Kidney (tissue), 13 donors: ENCODE measurements at regions not wholly inside any gene's neighbourhood (a gene's known extent, or its start where the extent isn't known, plus 50 kb on each side); places are given as distances from the start of the nearest gene placed in this dataset.
"Not testable (repeated sequence)": the region's sequence is repeated elsewhere in the genome, so short reads cannot be mapped to it uniquely, and the experiment has no call there.

Experiments used
- DNase-seq, 5 donors: peaks; one replicate each; pipeline ENCODE4 v3.0.0-alpha.2; 2013 to 2020
- FAIRE-seq: peaks from 2 replicates; lab custom pipeline; 2012; peaks lifted over from hg19 to GRCh38; lab: Jason Lieb, UNC
- H3K27ac ChIP-seq, 2 donors: one replicate each; pipeline ENCODE4 v1.7.0; 2013; ENCODE audit warnings: low read depth in 2 of 2, low read length in 2 of 2, inconsistent platforms in 1 of 2
- H3K27me3 ChIP-seq: one replicate; pipeline ENCODE4 v1.7.1; 2013; ENCODE audit warnings: low read length, inconsistent platforms; ENCODE audit not compliant: control insufficient read depth, insufficient read depth
- H3K36me3 ChIP-seq, 3 donors: one replicate each; pipeline versions ENCODE4 v1.7.0 to v1.7.1; 2013; ENCODE audit warnings: low read length in 3 of 3, control low read depth in 1 of 3, inconsistent platforms in 1 of 3; ENCODE audit not compliant: insufficient read depth in 3 of 3, control insufficient read depth in 2 of 3
- H3K4me1 ChIP-seq, 3 donors: one replicate each; pipeline versions ENCODE4 v1.7.0 to v1.7.1; 2013; ENCODE audit warnings: low read length in 3 of 3, inconsistent platforms in 1 of 3, low read depth in 1 of 3; ENCODE audit not compliant: control insufficient read depth in 2 of 3, insufficient read depth in 2 of 3
- H3K4me3 ChIP-seq, 3 donors: one replicate each; pipeline versions ENCODE4 v1.7.0 to v1.8.1; 2013; ENCODE audit warnings: low read length in 3 of 3, control low read depth in 1 of 3, inconsistent platforms in 1 of 3
- H3K9ac ChIP-seq, 3 donors: one replicate each; pipeline versions ENCODE4 v1.7.0 to v1.7.1; 2013; ENCODE audit warnings: low read length in 3 of 3, control low read depth in 1 of 3, inconsistent platforms in 1 of 3
- H3K9me3 ChIP-seq, 3 donors: one replicate each; pipeline versions ENCODE4 v1.7.0 to v1.7.1; 2013; ENCODE audit warnings: low read length in 3 of 3, control low read depth in 1 of 3, inconsistent platforms in 1 of 3; ENCODE audit not compliant: control insufficient read depth in 2 of 3, insufficient read depth in 1 of 3
- intact Hi-C: fragments of 100-400 bp; cut with DNase I; formaldehyde crosslinking; loops from one replicate; pipeline ENCODE4 v1.11.1; 2022
- TF ChIP-seq, protein P1 (sequence below): IDR thresholded peaks from 3 replicates; pipeline ENCODE4 v1.5.1; 2012; ENCODE audit warnings: mild to moderate bottlenecking, moderate library complexity, borderline replicate concordance; ENCODE audit not compliant: insufficient read depth; ENCODE audit errors: extremely low read depth
- donor health status: control.
- donor health status: control.
- donor health status: control.
- donor health status: control.
- donor health status: control.
- donor health status: DM: yes; HTN: yes; CAD: no.
- donor health status: Normal renal cell carcinoma (clear cell type).

DNA sequence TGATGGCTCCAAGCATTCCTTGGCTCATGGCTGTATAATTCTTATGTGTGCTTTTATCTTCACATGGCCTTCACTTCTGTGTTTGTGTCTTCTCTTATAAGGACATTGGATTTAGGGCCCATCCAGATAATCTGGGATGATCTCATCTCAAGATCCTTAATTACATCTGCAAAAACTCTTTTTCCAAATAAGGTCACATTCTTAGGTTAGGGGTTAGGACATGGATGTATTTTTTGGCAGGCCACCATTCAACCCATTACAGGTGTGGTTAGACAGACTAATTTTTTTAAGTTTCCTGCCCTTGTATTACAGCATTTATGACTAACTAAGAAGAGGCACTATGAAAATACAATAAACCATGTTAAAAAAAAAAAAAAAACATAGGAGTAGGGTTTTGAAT lies 254.0 kb downstream of the TPBG start:
- TF ChIP-seq, protein P1, sequence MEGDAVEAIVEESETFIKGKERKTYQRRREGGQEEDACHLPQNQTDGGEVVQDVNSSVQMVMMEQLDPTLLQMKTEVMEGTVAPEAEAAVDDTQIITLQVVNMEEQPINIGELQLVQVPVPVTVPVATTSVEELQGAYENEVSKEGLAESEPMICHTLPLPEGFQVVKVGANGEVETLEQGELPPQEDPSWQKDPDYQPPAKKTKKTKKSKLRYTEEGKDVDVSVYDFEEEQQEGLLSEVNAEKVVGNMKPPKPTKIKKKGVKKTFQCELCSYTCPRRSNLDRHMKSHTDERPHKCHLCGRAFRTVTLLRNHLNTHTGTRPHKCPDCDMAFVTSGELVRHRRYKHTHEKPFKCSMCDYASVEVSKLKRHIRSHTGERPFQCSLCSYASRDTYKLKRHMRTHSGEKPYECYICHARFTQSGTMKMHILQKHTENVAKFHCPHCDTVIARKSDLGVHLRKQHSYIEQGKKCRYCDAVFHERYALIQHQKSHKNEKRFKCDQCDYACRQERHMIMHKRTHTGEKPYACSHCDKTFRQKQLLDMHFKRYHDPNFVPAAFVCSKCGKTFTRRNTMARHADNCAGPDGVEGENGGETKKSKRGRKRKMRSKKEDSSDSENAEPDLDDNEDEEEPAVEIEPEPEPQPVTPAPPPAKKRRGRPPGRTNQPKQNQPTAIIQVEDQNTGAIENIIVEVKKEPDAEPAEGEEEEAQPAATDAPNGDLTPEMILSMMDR, result no peak
- H3K9me3 ChIP-seq, result peaks cover 0 to 1% (median 0%) of the 10 kb centered on the region in 3 donors
- no peaks in the 10 kb centered on the region for H3K27me3 ChIP-seq
- no peaks in the 10 kb centered on the region for H3K36me3 ChIP-seq
- H3K4me1 ChIP-seq, result no peaks in the 10 kb centered on the region
- no peak overlapping the region for H3K9ac ChIP-seq
- DNase-seq (no peak), FAIRE-seq (no peak)
- H3K4me3 ChIP-seq, result no peak overlapping the region
- no peak overlapping the region for H3K27ac ChIP-seq
- intact Hi-C loops, result no loop called here

DNA sequence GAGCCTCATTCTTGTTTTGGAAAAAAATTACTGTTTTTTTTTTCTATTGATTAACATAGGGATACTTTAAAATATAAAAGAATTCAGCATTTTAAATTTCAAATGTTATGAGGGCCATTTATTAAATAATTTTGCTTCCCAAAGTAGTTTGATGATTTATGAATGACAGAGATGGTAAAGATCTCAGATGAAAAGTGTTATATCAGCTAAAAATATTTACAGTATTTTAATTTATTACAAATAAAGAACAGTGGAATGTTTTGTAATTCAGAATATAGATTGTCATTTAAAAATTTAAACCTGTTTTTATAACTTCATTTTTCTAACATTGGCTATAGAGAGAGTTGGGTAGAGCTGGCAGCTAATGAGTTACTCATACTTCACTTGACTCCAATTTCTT lies 256.0 kb downstream of the TPBG start:
- FAIRE-seq (no peak), DNase-seq (no peak)
- Histone ChIP-seq H3K4me3 (no peak overlapping the region), H3K36me3 (no peaks in the 10 kb centered on the region), H3K9me3 (peaks cover 0 to 3% (median 0%) of the 10 kb centered on the region in 3 donors), H3K4me1 (no peaks in the 10 kb centered on the region), H3K27me3 (no peaks in the 10 kb centered on the region), H3K9ac (no peak overlapping the region), H3K27ac (no peak overlapping the region)
- TF ChIP-seq, protein P1, result no peak
- intact Hi-C loops, result no loop called here

GRCh38 chr6:82622461-82622860 lies 258.8 kb downstream of the TPBG start:
- intact Hi-C loops, result no loop called here
- DNase-seq, result no peak
- Histone ChIP-seq H3K4me3 (no peak overlapping the region), H3K27ac (no peak overlapping the region), H3K27me3 (no peaks in the 10 kb centered on the region), H3K4me1 (no peaks in the 10 kb centered on the region), H3K36me3 (no peaks in the 10 kb centered on the region), H3K9ac (no peak overlapping the region), H3K9me3 (peaks cover 0 to 3% (median 0%) of the 10 kb centered on the region in 3 donors)
- no peak for FAIRE-seq
- TF ChIP-seq, protein P1, result no peak

GRCh38 chr6:82624251-82624650 lies 260.6 kb downstream of the TPBG start:
- no peak overlapping the region for H3K27ac ChIP-seq
- TF ChIP-seq, protein P1, result no peak
- H3K9me3 ChIP-seq, result peaks cover 0 to 3% (median 0%) of the 10 kb centered on the region in 3 donors
- no peaks in the 10 kb centered on the region for H3K27me3 ChIP-seq
- DNase-seq (no peak), FAIRE-seq (no peak)
- H3K4me3 ChIP-seq, result no peak overlapping the region
- no peaks in the 10 kb centered on the region for H3K4me1 ChIP-seq
- no peak overlapping the region for H3K9ac ChIP-seq
- intact Hi-C loops, result no loop called here
- H3K36me3 ChIP-seq, result no peaks in the 10 kb centered on the region

DNA sequence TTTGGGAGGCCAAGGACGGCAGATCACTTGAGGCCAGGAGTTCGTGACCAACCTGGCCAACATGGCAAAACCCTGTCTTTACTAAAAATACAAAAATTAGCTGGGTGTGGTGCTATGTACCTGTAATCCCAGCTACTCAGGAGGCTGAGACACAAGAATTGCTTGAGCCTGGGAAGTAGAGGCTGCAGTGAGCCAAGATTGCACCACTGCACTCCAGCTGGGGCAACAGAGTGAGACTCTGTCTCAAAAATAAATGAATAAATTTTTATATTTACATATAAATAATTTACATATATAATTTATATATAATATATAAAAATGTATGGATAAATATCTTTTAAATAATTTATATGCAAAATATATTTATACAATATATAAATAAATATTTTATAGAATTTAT lies 263.3 kb downstream of the TPBG start:
- DNase-seq, FAIRE-seq, H3K36me3 ChIP-seq, H3K27ac ChIP-seq, intact Hi-C loops, H3K9ac ChIP-seq, H3K27me3 ChIP-seq, H3K4me3 ChIP-seq, H3K9me3 ChIP-seq, H3K4me1 ChIP-seq: not testable (repeated sequence)
